A549 (cell line): ENCODE measurements at regions not wholly inside any gene's neighbourhood (a gene's known extent, or its start where the extent isn't known, plus 50 kb on each side); places are given as distances from the start of the nearest gene placed in this dataset.

Experiments
- CTCF ChIP-seq: fragments of >200 bp; sonication (Bioruptor Twin); formaldehyde crosslinking; IDR thresholded peaks from 3 replicates; pipeline ENCODE4 v1.5.1; 2016
- EP300 ChIP-seq, 2 experiments: fragments of >200 bp; sonication (Bioruptor Twin); formaldehyde crosslinking; IDR thresholded peaks; 2 replicates in 1 of 2; 3 replicates in 1 of 2; pipeline ENCODE4 v1.6.1; 2016 to 2017
- JUN ChIP-seq, 2 experiments: fragments of >200 bp; sonication (Bioruptor Twin); formaldehyde crosslinking; IDR thresholded peaks; 2 replicates in 1 of 2; 3 replicates in 1 of 2; pipeline ENCODE4 v1.6.1; 2016 to 2017
- PHF8 ChIP-seq: fragments of 200-600 bp; sonication (generic); IDR thresholded peaks from 2 replicates; pipeline ENCODE4 v1.6.1; 2016; ENCODE audit warnings: low read depth, mild to moderate bottlenecking, antibody characterized with exemption, moderate library complexity, borderline replicate concordance
- RARB ChIP-seq: fragments of 250-450 bp; sonication (Bioruptor Pico); IDR thresholded peaks from 2 replicates; pipeline ENCODE4 v1.8.0; 2021; ENCODE audit warnings: mild to moderate bottlenecking, moderate library complexity
- RFX5 ChIP-seq: fragments of 450-650 bp; IDR thresholded peaks from 2 replicates; pipeline ENCODE4 v1.7.1; 2014; ENCODE audit warnings: antibody characterized with exemption, mild to moderate bottlenecking, moderate library complexity
- SMC3 ChIP-seq: fragments of >200 bp; sonication (Bioruptor Twin); formaldehyde crosslinking; IDR thresholded peaks from 3 replicates; pipeline ENCODE4 v1.6.1; 2018; ENCODE audit warnings: inconsistent platforms
- SREBF2 ChIP-seq: fragments of 450-650 bp; IDR thresholded peaks from 2 replicates; pipeline ENCODE4 v1.6.1; 2014; ENCODE audit warnings: mild to moderate bottlenecking, moderate library complexity
- TP53 ChIP-seq: fragments of 250-450 bp; sonication (Bioruptor Pico); IDR thresholded peaks from 2 replicates; pipeline ENCODE4 v1.5.0; 2021; ENCODE audit warnings: mild to moderate bottlenecking, moderate library complexity
- ZSCAN20 ChIP-seq: fragments of 250-450 bp; sonication (Bioruptor Pico); IDR thresholded peaks from 2 replicates; pipeline ENCODE4 v1.8.0; 2022; ENCODE audit warnings: mild to moderate bottlenecking, moderate library complexity
- TF ChIP-seq, protein P1 (sequence below): fragments of 150-350 bp; IDR thresholded peaks from 2 replicates; pipeline ENCODE4 v1.6.1; 2014; ENCODE audit warnings: low read depth, mild to moderate bottlenecking, low read length

GRCh38 chr12:5177731-5178130, 134.1 kb downstream of the KCNA5 start:
- TF ChIP-seq, protein P1, sequence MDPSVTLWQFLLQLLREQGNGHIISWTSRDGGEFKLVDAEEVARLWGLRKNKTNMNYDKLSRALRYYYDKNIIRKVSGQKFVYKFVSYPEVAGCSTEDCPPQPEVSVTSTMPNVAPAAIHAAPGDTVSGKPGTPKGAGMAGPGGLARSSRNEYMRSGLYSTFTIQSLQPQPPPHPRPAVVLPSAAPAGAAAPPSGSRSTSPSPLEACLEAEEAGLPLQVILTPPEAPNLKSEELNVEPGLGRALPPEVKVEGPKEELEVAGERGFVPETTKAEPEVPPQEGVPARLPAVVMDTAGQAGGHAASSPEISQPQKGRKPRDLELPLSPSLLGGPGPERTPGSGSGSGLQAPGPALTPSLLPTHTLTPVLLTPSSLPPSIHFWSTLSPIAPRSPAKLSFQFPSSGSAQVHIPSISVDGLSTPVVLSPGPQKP: no peak
- TF ChIP-seq CTCF (no peak), SMC3 (no peak), ZSCAN20 (CRISPR knock-in tag) (no peak), TP53 (CRISPR knock-in tag) (no peak), RARB (no peak), RFX5 (no peak), EP300 (IDR thresholded peaks at IDR 0.05) (no peak), JUN (IDR thresholded peaks at IDR 0.05) (no peak), SREBF2 (no peak), PHF8 (no peak)
